Panc1 (cell line): ENCODE measurements at regions not wholly inside any gene's neighbourhood (a gene's known extent, or its start where the extent isn't known, plus 50 kb on each side); places are given as distances from the start of the nearest gene placed in this dataset.

ENCODE experiments used
- ATAC-seq: fragments of 200-7000 bp; cut with Tn5 transposase; 2 replicates; pipeline ENCODE4 v1.9.1; 2020; ENCODE audit warnings: mild to moderate bottlenecking, moderate library complexity
- BruUV-seq: library from RNA; stranded (reverse); fragments of 400-500 nt; replicated peaks from 2 replicates; lab custom pipeline; 2021; lab: Mats Ljungman, UMichigan
- CTCF ChIA-PET: fragments of 300-600 bp; sonication (Branson Sonifier 250); formaldehyde crosslinking; loops from one replicate; lab custom pipeline; 2022; ENCODE audit warnings: antibody characterized with exemption; lab: Charles Lee
- POLR2A ChIA-PET: fragments of 300-600 bp; sonication (Branson Sonifier 250); formaldehyde crosslinking; loops from one replicate; lab custom pipeline; 2022; ENCODE audit warnings: antibody characterized with exemption; lab: Charles Lee
- DNase-seq: peaks from one replicate; pipeline ENCODE4 v3.0.0-alpha.2; 2010; ENCODE audit warnings: low read depth, low spot score
- H3K27ac ChIP-seq: 2 replicates; pipeline ENCODE4 v1.5.1; 2011; ENCODE audit warnings: mild to moderate bottlenecking, low read length, inconsistent platforms
- H3K27me3 ChIP-seq: fragments of 200-500 bp; sonication (Bioruptor generic); 2 replicates; pipeline ENCODE4 v1.6.0; 2014; ENCODE audit warnings: low read length, inconsistent platforms; ENCODE audit not compliant: control insufficient read depth, insufficient read depth
- H3K36me3 ChIP-seq: fragments of 200-500 bp; sonication (Bioruptor generic); 2 replicates; pipeline ENCODE4 v1.5.1; 2014; ENCODE audit warnings: inconsistent platforms, mild to moderate bottlenecking, low read length, moderate library complexity; ENCODE audit not compliant: control insufficient read depth, insufficient read depth
- H3K4me1 ChIP-seq: 2 replicates; pipeline ENCODE4 v1.5.1; 2011; ENCODE audit warnings: inconsistent platforms, mild to moderate bottlenecking, low read length, moderate library complexity; ENCODE audit not compliant: control insufficient read depth, insufficient read depth
- H3K4me3 ChIP-seq, 2 experiments: 2 replicates each; pipeline ENCODE4 v1.5.1; 2011 to 2012; ENCODE audit warnings: low read depth in 2 of 2, low read length in 2 of 2, mild to moderate bottlenecking in 2 of 2, inconsistent platforms in 1 of 2, moderate library complexity in 1 of 2
- H3K9me3 ChIP-seq: fragments of 200-500 bp; sonication (Bioruptor generic); 2 replicates; pipeline ENCODE4 v1.5.1; 2014; ENCODE audit warnings: low read depth, mild to moderate bottlenecking, inconsistent platforms, low read length, moderate library complexity; ENCODE audit not compliant: control insufficient read depth, insufficient read depth
- POLR2AphosphoS5 ChIP-seq: IDR thresholded peaks from 2 replicates; pipeline ENCODE4 v1.6.1; 2012; ENCODE audit warnings: mild to moderate bottlenecking, low read depth, low read length, moderate library complexity
- SIN3A ChIP-seq: IDR thresholded peaks from 2 replicates; pipeline ENCODE4 v1.6.1; 2012; ENCODE audit warnings: low read depth, mild to moderate bottlenecking, low read length, moderate library complexity, borderline replicate concordance; ENCODE audit not compliant: insufficient read depth
- TCF7L2 ChIP-seq: IDR thresholded peaks from 2 replicates; pipeline ENCODE4 v1.6.1; 2011; ENCODE audit warnings: mild to moderate bottlenecking, low read depth, low read length, inconsistent platforms
- in situ Hi-C: cut with HindIII; loops from 2 replicates; pipeline ENCODE4 v1.10.0; 2016; ENCODE audit warnings: low sequenced_read_pairs, low pct_unique_long_range_greater_than_20kb
- intact Hi-C: fragments of 100-400 bp; cut with micrococcal nuclease; formaldehyde crosslinking; loops from one replicate; pipeline ENCODE4 v1.10.0; 2022; ENCODE audit not compliant: unreplicated experiment
- TF ChIP-seq, protein P1 (sequence below), 2 experiments: IDR thresholded peaks; 2 replicates each; pipeline ENCODE4 v1.6.1; 2011 to 2012; ENCODE audit warnings: low read depth in 2 of 2, control low read depth in 1 of 2, low read length in 1 of 2, mild to moderate bottlenecking in 1 of 2, moderate library complexity in 1 of 2; ENCODE audit not compliant: insufficient read depth in 1 of 2
- TF ChIP-seq, protein P2 (sequence below): fragments of 450-650 bp; IDR thresholded peaks from 2 replicates; pipeline ENCODE4 v1.5.1; 2017; ENCODE audit warnings: mild to moderate bottlenecking

DNA sequence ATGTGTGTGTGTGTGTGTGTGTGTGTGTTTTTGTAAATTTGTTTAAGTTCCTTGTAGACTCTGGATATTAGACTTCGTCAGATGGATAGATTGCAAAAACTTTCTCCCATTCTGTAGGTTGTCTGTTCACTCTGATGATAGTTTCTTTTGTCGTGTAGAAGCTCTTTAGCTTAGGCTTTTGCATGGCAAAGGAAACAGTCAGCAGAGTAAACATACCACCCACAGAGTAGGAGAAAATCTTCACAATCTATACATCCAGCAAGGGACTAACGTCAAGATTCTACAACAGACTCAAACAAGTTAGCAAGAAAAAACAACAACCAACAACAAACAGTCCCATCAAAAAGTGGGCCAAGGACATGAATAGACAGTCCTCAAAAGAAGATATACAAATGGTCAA, 336.7 kb upstream of the ATP5MC3 start:
- CTCF ChIA-PET: no interaction called here
- no peaks in the 10 kb centered on the region for H3K4me1 ChIP-seq
- no peaks in the 10 kb centered on the region for H3K36me3 ChIP-seq
- H3K9me3 ChIP-seq: no peaks in the 10 kb centered on the region
- TF ChIP-seq TCF7L2: no peak
- TF ChIP-seq POLR2AphosphoS5: no peak
- TF ChIP-seq, protein P1, sequence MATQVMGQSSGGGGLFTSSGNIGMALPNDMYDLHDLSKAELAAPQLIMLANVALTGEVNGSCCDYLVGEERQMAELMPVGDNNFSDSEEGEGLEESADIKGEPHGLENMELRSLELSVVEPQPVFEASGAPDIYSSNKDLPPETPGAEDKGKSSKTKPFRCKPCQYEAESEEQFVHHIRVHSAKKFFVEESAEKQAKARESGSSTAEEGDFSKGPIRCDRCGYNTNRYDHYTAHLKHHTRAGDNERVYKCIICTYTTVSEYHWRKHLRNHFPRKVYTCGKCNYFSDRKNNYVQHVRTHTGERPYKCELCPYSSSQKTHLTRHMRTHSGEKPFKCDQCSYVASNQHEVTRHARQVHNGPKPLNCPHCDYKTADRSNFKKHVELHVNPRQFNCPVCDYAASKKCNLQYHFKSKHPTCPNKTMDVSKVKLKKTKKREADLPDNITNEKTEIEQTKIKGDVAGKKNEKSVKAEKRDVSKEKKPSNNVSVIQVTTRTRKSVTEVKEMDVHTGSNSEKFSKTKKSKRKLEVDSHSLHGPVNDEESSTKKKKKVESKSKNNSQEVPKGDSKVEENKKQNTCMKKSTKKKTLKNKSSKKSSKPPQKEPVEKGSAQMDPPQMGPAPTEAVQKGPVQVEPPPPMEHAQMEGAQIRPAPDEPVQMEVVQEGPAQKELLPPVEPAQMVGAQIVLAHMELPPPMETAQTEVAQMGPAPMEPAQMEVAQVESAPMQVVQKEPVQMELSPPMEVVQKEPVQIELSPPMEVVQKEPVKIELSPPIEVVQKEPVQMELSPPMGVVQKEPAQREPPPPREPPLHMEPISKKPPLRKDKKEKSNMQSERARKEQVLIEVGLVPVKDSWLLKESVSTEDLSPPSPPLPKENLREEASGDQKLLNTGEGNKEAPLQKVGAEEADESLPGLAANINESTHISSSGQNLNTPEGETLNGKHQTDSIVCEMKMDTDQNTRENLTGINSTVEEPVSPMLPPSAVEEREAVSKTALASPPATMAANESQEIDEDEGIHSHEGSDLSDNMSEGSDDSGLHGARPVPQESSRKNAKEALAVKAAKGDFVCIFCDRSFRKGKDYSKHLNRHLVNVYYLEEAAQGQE (IDR thresholded peaks at IDR 0.05; ENCODE audit: insufficient read depth in 1 of 2, low read depth in 2 of 2, low read length in 1 of 2): no peak
- TF ChIP-seq, protein P2, sequence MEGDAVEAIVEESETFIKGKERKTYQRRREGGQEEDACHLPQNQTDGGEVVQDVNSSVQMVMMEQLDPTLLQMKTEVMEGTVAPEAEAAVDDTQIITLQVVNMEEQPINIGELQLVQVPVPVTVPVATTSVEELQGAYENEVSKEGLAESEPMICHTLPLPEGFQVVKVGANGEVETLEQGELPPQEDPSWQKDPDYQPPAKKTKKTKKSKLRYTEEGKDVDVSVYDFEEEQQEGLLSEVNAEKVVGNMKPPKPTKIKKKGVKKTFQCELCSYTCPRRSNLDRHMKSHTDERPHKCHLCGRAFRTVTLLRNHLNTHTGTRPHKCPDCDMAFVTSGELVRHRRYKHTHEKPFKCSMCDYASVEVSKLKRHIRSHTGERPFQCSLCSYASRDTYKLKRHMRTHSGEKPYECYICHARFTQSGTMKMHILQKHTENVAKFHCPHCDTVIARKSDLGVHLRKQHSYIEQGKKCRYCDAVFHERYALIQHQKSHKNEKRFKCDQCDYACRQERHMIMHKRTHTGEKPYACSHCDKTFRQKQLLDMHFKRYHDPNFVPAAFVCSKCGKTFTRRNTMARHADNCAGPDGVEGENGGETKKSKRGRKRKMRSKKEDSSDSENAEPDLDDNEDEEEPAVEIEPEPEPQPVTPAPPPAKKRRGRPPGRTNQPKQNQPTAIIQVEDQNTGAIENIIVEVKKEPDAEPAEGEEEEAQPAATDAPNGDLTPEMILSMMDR: no peak
- TF ChIP-seq SIN3A: no peak
- no peak overlapping the region for H3K27ac ChIP-seq
- ATAC-seq (no peak), DNase-seq (no peak)
- POLR2A ChIA-PET: no interaction called here
- no TSS peak for BruUV-seq
- intact Hi-C loops (no loop called here), in situ Hi-C loops (no loop called here)
- no peaks in the 10 kb centered on the region for H3K27me3 ChIP-seq
- no peak overlapping the region for H3K4me3 ChIP-seq

DNA sequence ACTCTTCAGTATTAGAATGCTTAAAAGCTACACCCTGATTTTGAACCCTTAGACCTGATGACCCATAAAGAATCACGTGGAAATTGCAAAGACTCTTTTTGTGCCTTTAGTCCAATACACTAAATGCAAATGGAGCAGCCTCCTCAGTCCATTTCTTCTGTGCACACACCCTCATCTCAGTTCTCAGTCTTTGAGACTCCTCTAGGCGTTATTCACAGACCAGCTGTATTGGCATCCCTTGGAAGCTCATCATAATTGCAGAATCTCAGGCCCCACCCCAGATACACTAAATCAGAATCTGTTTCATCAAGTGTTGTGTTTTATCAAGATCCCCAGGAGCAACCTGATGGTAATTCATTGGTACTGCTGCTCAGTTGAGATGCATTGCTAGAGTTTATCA, 335.0 kb upstream of the ATP5MC3 start:
- POLR2A ChIA-PET: no interaction called here

More for the DNA sequence above, 335.0 kb upstream of the ATP5MC3 start:
- DNase-seq: no peak
- TF ChIP-seq POLR2AphosphoS5 (no peak), SIN3A (no peak), TCF7L2 (no peak)
- TF ChIP-seq, protein P2: no peak
- TF ChIP-seq, protein P1 (IDR thresholded peaks at IDR 0.05; ENCODE audit: insufficient read depth in 1 of 2, low read depth in 2 of 2, low read length in 1 of 2): no peak
- in situ Hi-C loops (no loop called here), intact Hi-C loops (no loop called here)
- BruUV-seq: no TSS peak
- H3K36me3 ChIP-seq: no peaks in the 10 kb centered on the region
- H3K27ac ChIP-seq: no peak overlapping the region
- ATAC-seq: no peak
- CTCF ChIA-PET: no interaction called here
- no peaks in the 10 kb centered on the region for H3K9me3 ChIP-seq
- no peaks in the 10 kb centered on the region for H3K27me3 ChIP-seq
- no peak overlapping the region for H3K4me3 ChIP-seq
- H3K4me1 ChIP-seq: no peaks in the 10 kb centered on the region
